ENCODE measurements at regions not wholly inside any gene's neighbourhood (a gene's known extent, or its start where the extent isn't known, plus 50 kb on each side); places are given as distances from the start of the nearest gene placed in this dataset.

- TF ChIP-seq POLR2A (IDR thresholded peaks at IDR 0.05; ENCODE audit: low read depth, low read length) (no peak), CTCF (conservative IDR thresholded peaks at IDR 0.05; ENCODE audit: low read depth, low read length) (no peak), CEBPB (IDR thresholded peaks at IDR 0.05; ENCODE audit: low read depth, low read length) (no peak), CHD1 (IDR thresholded peaks at IDR 0.05; ENCODE audit: low read depth, low read length) (no peak), USF2 (IDR thresholded peaks at IDR 0.05; ENCODE audit: low read depth, low read length) (no peak), RCOR1 (IDR thresholded peaks at IDR 0.05; ENCODE audit: insufficient replicate concordance, low read length) (no peak), RAD21 (IDR thresholded peaks at IDR 0.05; ENCODE audit: low read length) (no peak), MAFK (IDR thresholded peaks at IDR 0.05; ENCODE audit: low read depth, low read length) (no peak), ELK1 (IDR thresholded peaks at IDR 0.05; ENCODE audit: borderline replicate concordance, low read depth, low read length) (no peak), BHLHE40 (IDR thresholded peaks at IDR 0.05; ENCODE audit: low read depth, low read length) (no peak), SMC3 (IDR thresholded peaks at IDR 0.05; ENCODE audit: low read depth, low read length) (no peak), RFX5 (IDR thresholded peaks at IDR 0.05; ENCODE audit: low read depth, low read length) (no peak), FOS (IDR thresholded peaks at IDR 0.05; ENCODE audit: low read depth, low read length) (no peak), MAZ (IDR thresholded peaks at IDR 0.05; ENCODE audit: borderline replicate concordance, low read depth, low read length) (no peak)
These were observed 507.4 kb upstream of the PODXL start for GRCh38 chr7:132063800-132064199.

All from IMR-90 (cell line).